ENCODE measurements at regions not wholly inside any gene's neighbourhood (a gene's known extent, or its start where the extent isn't known, plus 50 kb on each side); places are given as distances from the start of the nearest gene placed in this dataset.

DNA sequence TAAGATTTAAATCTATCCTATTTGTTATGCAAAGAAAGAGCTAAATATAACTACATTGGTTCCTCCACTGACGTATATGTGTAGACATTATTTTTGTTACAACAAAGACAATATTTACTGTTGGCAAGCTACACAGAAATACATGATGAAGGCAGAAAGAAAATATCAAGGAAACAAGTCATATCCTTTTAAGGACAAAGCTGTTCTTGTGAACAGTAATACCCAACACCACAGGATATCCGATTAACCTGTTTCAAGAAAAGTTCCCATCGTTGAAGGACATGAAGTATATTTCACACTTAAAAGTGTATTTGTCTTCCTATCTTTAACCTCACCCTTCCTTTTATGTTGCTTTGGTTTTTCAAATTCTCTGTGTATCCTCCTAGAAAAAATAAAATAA lies 235.8 kb upstream of the AADAT start:
- no peak overlapping the region for H3K9ac ChIP-seq (ENCODE audit: insufficient read depth in 1 of 2, low read length in 2 of 2)
- no peak overlapping the region for H3K27ac ChIP-seq (ENCODE audit: low read depth in 1 of 2, low read length in 1 of 2)
- TF ChIP-seq, protein P1, sequence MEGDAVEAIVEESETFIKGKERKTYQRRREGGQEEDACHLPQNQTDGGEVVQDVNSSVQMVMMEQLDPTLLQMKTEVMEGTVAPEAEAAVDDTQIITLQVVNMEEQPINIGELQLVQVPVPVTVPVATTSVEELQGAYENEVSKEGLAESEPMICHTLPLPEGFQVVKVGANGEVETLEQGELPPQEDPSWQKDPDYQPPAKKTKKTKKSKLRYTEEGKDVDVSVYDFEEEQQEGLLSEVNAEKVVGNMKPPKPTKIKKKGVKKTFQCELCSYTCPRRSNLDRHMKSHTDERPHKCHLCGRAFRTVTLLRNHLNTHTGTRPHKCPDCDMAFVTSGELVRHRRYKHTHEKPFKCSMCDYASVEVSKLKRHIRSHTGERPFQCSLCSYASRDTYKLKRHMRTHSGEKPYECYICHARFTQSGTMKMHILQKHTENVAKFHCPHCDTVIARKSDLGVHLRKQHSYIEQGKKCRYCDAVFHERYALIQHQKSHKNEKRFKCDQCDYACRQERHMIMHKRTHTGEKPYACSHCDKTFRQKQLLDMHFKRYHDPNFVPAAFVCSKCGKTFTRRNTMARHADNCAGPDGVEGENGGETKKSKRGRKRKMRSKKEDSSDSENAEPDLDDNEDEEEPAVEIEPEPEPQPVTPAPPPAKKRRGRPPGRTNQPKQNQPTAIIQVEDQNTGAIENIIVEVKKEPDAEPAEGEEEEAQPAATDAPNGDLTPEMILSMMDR (IDR thresholded peaks at IDR 0.05; ENCODE audit: control extremely low read depth, extremely low read depth), result no peak
- no peak overlapping the region for H3K4me3 ChIP-seq
- no peaks in the 10 kb centered on the region for H3K27me3 ChIP-seq (ENCODE audit: control insufficient read depth in 3 of 3, insufficient read depth in 3 of 3, low read length in 2 of 3)
- ATAC-seq (ENCODE audit: insufficient read depth, low FRiP score), result no peak
- 41 to 48% methylated on average over 3 of the region's 3 CpGs for WGBS, 2 donors
- no peaks in the 10 kb centered on the region for H3K36me3 ChIP-seq (ENCODE audit: control insufficient read depth in 4 of 4, insufficient read depth in 4 of 4, low read length in 4 of 4)
- no peak for DNase-seq
- no peaks in the 10 kb centered on the region for H3K4me1 ChIP-seq (ENCODE audit: control insufficient read depth in 5 of 5, insufficient read depth in 5 of 5, low read length in 5 of 5)
- H3K9me3 ChIP-seq (ENCODE audit: control insufficient read depth in 4 of 4, insufficient read depth in 3 of 4, low read length in 3 of 4), result peaks cover 0 to 2% (median 0%) of the 10 kb centered on the region in 4 donors

DNA sequence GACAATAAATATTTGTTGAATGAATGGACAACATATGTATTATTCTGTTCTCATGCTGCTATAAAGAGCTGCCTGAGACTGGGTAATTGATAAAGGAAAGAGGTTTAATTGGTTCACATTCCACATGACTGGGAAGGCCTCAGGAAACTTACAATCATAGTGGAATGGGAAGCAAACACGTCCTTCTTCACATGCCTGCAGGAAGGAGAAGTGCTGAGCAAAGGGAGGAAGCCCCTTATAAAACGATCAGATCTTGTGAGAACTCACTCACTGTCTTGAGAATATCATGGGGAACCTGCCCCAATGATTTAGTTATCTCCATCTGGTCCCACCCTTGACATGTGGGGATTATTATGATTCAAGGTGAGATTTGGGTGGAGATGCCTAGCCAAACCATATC lies 233.9 kb upstream of the AADAT start:
- TF ChIP-seq, protein P1 (IDR thresholded peaks at IDR 0.05; ENCODE audit: control extremely low read depth, extremely low read depth), result no peak
- H3K36me3 ChIP-seq (ENCODE audit: control insufficient read depth in 4 of 4, insufficient read depth in 4 of 4, low read length in 4 of 4), result no peaks in the 10 kb centered on the region
- no peaks in the 10 kb centered on the region for H3K27me3 ChIP-seq (ENCODE audit: control insufficient read depth in 3 of 3, insufficient read depth in 3 of 3, low read length in 2 of 3)
- H3K27ac ChIP-seq (ENCODE audit: low read depth in 1 of 2, low read length in 1 of 2), result no peak overlapping the region
- ATAC-seq (ENCODE audit: insufficient read depth, low FRiP score), result no peak
- DNase-seq, result no peak
- H3K4me1 ChIP-seq (ENCODE audit: control insufficient read depth in 5 of 5, insufficient read depth in 5 of 5, low read length in 5 of 5), result no peaks in the 10 kb centered on the region
- no peak overlapping the region for H3K9ac ChIP-seq (ENCODE audit: insufficient read depth in 1 of 2, low read length in 2 of 2)
- no peak overlapping the region for H3K4me3 ChIP-seq
- peaks cover 0 to 2% (median 0%) of the 10 kb centered on the region in 4 donors for H3K9me3 ChIP-seq (ENCODE audit: control insufficient read depth in 4 of 4, insufficient read depth in 3 of 4, low read length in 3 of 4)
- 70 to 71% methylated on average over 2 of the region's 2 CpGs for WGBS, 2 donors

DNA sequence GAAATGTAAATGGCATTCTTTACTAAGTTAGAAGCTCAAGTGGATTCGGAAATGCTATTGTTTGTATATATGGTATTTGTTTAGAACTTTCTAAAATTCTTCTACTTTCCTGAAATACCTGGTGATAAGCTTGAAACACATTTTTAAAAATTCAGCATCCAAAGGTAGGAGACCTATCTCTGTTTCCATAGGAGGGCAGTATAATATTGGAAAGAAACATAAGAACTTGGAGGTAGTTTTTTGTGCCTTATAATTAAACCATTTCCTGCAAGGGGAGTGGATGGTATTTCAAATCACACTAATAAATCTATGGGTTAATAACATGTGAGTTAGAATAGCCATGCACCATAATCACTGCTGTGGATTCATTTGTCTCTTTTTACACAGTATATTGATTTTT lies 217.4 kb upstream of the AADAT start:
- Histone ChIP-seq H3K27me3 (ENCODE audit: control insufficient read depth in 3 of 3, insufficient read depth in 3 of 3, low read length in 2 of 3) (no peaks in the 10 kb centered on the region), H3K4me1 (ENCODE audit: control insufficient read depth in 5 of 5, insufficient read depth in 5 of 5, low read length in 5 of 5) (no peaks in the 10 kb centered on the region), H3K9me3 (ENCODE audit: control insufficient read depth in 4 of 4, insufficient read depth in 3 of 4, low read length in 3 of 4) (no peaks in the 10 kb centered on the region), H3K9ac (ENCODE audit: insufficient read depth in 1 of 2, low read length in 2 of 2) (no peak overlapping the region), H3K4me3 (no peak overlapping the region), H3K27ac (ENCODE audit: low read depth in 1 of 2, low read length in 1 of 2) (no peak overlapping the region), H3K36me3 (ENCODE audit: control insufficient read depth in 4 of 4, insufficient read depth in 4 of 4, low read length in 4 of 4) (no peaks in the 10 kb centered on the region)
- DNase-seq, result no peak
- TF ChIP-seq, protein P1 (IDR thresholded peaks at IDR 0.05; ENCODE audit: control extremely low read depth, extremely low read depth), result no peak
- ATAC-seq (ENCODE audit: insufficient read depth, low FRiP score), result no peak
- WGBS, 2 donors, result 71 to 76% methylated on average over 1 of the region's 1 CpG

DNA sequence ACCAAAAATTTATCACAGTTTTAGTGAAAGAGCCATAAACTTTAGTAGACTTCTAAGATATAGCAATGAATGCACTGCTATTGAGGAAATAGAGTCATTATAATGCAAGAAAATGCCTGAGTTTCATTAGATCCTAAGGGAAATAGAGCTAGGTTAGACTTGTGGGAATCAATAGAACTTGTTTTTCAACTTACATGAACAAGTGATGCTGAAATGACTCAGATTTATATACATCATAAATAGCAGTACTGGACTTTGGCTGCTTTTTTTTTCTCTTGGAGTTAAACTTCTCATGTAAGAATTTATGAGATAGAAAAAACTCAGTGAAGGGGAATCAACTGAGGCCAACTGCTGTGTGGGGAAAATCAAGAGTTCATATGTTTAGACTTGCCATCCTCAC lies 216.5 kb upstream of the AADAT start:
- Histone ChIP-seq H3K36me3 (ENCODE audit: control insufficient read depth in 4 of 4, insufficient read depth in 4 of 4, low read length in 4 of 4) (no peaks in the 10 kb centered on the region), H3K27ac (ENCODE audit: low read depth in 1 of 2, low read length in 1 of 2) (no peak overlapping the region), H3K27me3 (ENCODE audit: control insufficient read depth in 3 of 3, insufficient read depth in 3 of 3, low read length in 2 of 3) (no peaks in the 10 kb centered on the region), H3K4me3 (no peak overlapping the region), H3K9ac (ENCODE audit: insufficient read depth in 1 of 2, low read length in 2 of 2) (no peak overlapping the region), H3K4me1 (ENCODE audit: control insufficient read depth in 5 of 5, insufficient read depth in 5 of 5, low read length in 5 of 5) (no peaks in the 10 kb centered on the region), H3K9me3 (ENCODE audit: control insufficient read depth in 4 of 4, insufficient read depth in 3 of 4, low read length in 3 of 4) (no peaks in the 10 kb centered on the region)
- no peak for DNase-seq
- ATAC-seq (ENCODE audit: insufficient read depth, low FRiP score), result no peak
- TF ChIP-seq, protein P1 (IDR thresholded peaks at IDR 0.05; ENCODE audit: control extremely low read depth, extremely low read depth), result no peak
